SK-N-SH treated with all-trans-retinoic acid at 6 μM for 48 hours (cell line): ENCODE measurements at regions not wholly inside any gene's neighbourhood (a gene's known extent, or its start where the extent isn't known, plus 50 kb on each side); places are given as distances from the start of the nearest gene placed in this dataset.

Experiments
- ATAC-seq: fragments of 200-7000 bp; cut with Tn5 transposase; 3 replicates; pipeline ENCODE4 v1.9.1; 2020; ENCODE audit warnings: mild to moderate bottlenecking, moderate library complexity
- ARNTL ChIP-seq: fragments of 450-650 bp; formaldehyde crosslinking; IDR thresholded peaks from 2 replicates; pipeline ENCODE4 v1.5.0; 2020; ENCODE audit warnings: low read depth, mild to moderate bottlenecking, moderate library complexity, borderline replicate concordance
- BACH2 ChIP-seq: fragments of 250-450 bp; sonication (Bioruptor Pico); IDR thresholded peaks from 2 replicates; pipeline ENCODE4 v1.9.0; 2021; ENCODE audit warnings: mild to moderate bottlenecking, borderline replicate concordance
- CSDC2 ChIP-seq: fragments of 250-450 bp; sonication (Bioruptor Pico); IDR thresholded peaks from 2 replicates; pipeline ENCODE4 v1.5.0; 2020; ENCODE audit warnings: mild to moderate bottlenecking, moderate library complexity
- ESRRG ChIP-seq: fragments of 250-450 bp; sonication (Bioruptor Pico); IDR thresholded peaks from 2 replicates; pipeline ENCODE4 v1.6.1; 2021; ENCODE audit warnings: mild to moderate bottlenecking
- GLIS3 ChIP-seq: fragments of 250-450 bp; sonication (Bioruptor Pico); IDR thresholded peaks from 2 replicates; pipeline ENCODE4 v1.5.0; 2020; ENCODE audit warnings: mild to moderate bottlenecking, moderate library complexity
- ISL1 ChIP-seq: fragments of 250-450 bp; sonication (Bioruptor Pico); IDR thresholded peaks from 2 replicates; pipeline ENCODE4 v2.1.2; 2022; ENCODE audit warnings: mild to moderate bottlenecking, moderate library complexity
- OSR1 ChIP-seq: fragments of 250-450 bp; sonication (Bioruptor Pico); IDR thresholded peaks from 2 replicates; pipeline ENCODE4 v1.8.0; 2022; ENCODE audit warnings: moderate library complexity, mild to moderate bottlenecking, inconsistent platforms
- PPARA ChIP-seq: fragments of 250-450 bp; sonication (Bioruptor Pico); IDR thresholded peaks from 2 replicates; pipeline ENCODE4 v1.5.0; 2020; ENCODE audit warnings: mild to moderate bottlenecking, borderline replicate concordance
- SNAI2 ChIP-seq: fragments of 250-450 bp; sonication (Bioruptor Pico); IDR thresholded peaks from 2 replicates; pipeline ENCODE4 v1.5.0; 2020; ENCODE audit warnings: mild to moderate bottlenecking, moderate library complexity
- TCF4 ChIP-seq: fragments of 250-450 bp; sonication (Bioruptor Pico); IDR thresholded peaks from 2 replicates; pipeline ENCODE4 v1.8.0; 2021; ENCODE audit warnings: mild to moderate bottlenecking, moderate library complexity, borderline replicate concordance
- TOX ChIP-seq: fragments of 250-450 bp; sonication (Bioruptor Pico); IDR thresholded peaks from 2 replicates; pipeline ENCODE4 v1.8.0; 2021; ENCODE audit warnings: mild to moderate bottlenecking, moderate library complexity, borderline replicate concordance
- ZFP3 ChIP-seq: fragments of 250-450 bp; sonication (Bioruptor Pico); IDR thresholded peaks from 2 replicates; pipeline ENCODE4 v1.5.0; 2020; ENCODE audit warnings: mild to moderate bottlenecking, moderate library complexity
- ZFP30 ChIP-seq: fragments of 450-650 bp; formaldehyde crosslinking; IDR thresholded peaks from 2 replicates; pipeline ENCODE4 v1.5.0; 2022; ENCODE audit warnings: mild to moderate bottlenecking, moderate library complexity
- ZNF70 ChIP-seq: fragments of 450-650 bp; formaldehyde crosslinking; IDR thresholded peaks from 2 replicates; pipeline ENCODE4 v1.5.0; 2020; ENCODE audit warnings: mild to moderate bottlenecking, moderate library complexity
- ZNF8 ChIP-seq: fragments of 450-650 bp; formaldehyde crosslinking; IDR thresholded peaks from 2 replicates; pipeline ENCODE4 v1.5.0; 2020; ENCODE audit warnings: mild to moderate bottlenecking, moderate library complexity
- TF ChIP-seq, protein P1 (sequence below): fragments of 250-450 bp; sonication (Bioruptor Pico); IDR thresholded peaks from 2 replicates; pipeline ENCODE4 v1.8.0; 2020; ENCODE audit warnings: mild to moderate bottlenecking, moderate library complexity, borderline replicate concordance
- TF ChIP-seq, protein P2 (sequence below): fragments of 250-450 bp; sonication (Bioruptor Pico); IDR thresholded peaks from 2 replicates; pipeline ENCODE4 v1.5.0; 2020; ENCODE audit warnings: mild to moderate bottlenecking, moderate library complexity
- TF ChIP-seq, protein P3 (sequence below): fragments of 250-450 bp; sonication (Bioruptor Pico); IDR thresholded peaks from 2 replicates; pipeline ENCODE4 v1.5.1; 2020; ENCODE audit warnings: low read depth, mild to moderate bottlenecking, moderate library complexity
- TF ChIP-seq, protein P4 (sequence below): fragments of 250-450 bp; sonication (Bioruptor Pico); IDR thresholded peaks from 2 replicates; pipeline ENCODE4 v1.5.1; 2021; ENCODE audit warnings: mild to moderate bottlenecking, moderate library complexity

DNA sequence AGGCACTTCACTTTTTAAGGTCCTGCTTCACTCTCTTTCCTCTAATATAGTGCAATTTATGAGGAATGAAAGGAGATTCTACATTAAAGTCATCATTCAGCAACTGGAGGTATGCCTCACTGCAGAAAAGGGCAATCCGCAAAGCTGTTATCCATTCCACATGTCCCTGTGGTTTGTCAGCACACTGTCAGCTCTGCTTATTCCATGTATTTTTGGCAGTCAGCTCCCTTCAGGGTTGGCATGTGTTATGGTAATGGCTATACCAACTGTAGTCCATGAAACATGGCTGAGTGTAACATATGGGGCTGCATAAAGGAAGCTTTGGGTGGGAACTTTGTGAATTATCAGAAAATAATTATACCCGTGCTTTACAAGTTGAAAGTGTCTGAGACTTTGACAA, 154.1 kb downstream of the GALC start:
- ATAC-seq = no peak
- TF ChIP-seq, protein P1, sequence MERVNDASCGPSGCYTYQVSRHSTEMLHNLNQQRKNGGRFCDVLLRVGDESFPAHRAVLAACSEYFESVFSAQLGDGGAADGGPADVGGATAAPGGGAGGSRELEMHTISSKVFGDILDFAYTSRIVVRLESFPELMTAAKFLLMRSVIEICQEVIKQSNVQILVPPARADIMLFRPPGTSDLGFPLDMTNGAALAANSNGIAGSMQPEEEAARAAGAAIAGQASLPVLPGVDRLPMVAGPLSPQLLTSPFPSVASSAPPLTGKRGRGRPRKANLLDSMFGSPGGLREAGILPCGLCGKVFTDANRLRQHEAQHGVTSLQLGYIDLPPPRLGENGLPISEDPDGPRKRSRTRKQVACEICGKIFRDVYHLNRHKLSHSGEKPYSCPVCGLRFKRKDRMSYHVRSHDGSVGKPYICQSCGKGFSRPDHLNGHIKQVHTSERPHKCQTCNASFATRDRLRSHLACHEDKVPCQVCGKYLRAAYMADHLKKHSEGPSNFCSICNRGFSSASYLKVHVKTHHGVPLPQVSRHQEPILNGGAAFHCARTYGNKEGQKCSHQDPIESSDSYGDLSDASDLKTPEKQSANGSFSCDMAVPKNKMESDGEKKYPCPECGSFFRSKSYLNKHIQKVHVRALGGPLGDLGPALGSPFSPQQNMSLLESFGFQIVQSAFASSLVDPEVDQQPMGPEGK (CRISPR knock-in tag) = no peak
- TF ChIP-seq, protein P2, sequence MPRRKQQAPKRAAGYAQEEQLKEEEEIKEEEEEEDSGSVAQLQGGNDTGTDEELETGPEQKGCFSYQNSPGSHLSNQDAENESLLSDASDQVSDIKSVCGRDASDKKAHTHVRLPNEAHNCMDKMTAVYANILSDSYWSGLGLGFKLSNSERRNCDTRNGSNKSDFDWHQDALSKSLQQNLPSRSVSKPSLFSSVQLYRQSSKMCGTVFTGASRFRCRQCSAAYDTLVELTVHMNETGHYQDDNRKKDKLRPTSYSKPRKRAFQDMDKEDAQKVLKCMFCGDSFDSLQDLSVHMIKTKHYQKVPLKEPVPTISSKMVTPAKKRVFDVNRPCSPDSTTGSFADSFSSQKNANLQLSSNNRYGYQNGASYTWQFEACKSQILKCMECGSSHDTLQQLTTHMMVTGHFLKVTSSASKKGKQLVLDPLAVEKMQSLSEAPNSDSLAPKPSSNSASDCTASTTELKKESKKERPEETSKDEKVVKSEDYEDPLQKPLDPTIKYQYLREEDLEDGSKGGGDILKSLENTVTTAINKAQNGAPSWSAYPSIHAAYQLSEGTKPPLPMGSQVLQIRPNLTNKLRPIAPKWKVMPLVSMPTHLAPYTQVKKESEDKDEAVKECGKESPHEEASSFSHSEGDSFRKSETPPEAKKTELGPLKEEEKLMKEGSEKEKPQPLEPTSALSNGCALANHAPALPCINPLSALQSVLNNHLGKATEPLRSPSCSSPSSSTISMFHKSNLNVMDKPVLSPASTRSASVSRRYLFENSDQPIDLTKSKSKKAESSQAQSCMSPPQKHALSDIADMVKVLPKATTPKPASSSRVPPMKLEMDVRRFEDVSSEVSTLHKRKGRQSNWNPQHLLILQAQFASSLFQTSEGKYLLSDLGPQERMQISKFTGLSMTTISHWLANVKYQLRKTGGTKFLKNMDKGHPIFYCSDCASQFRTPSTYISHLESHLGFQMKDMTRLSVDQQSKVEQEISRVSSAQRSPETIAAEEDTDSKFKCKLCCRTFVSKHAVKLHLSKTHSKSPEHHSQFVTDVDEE (CRISPR knock-in tag) = no peak
- TF ChIP-seq ZFP3 (CRISPR knock-in tag) = no peak
- TF ChIP-seq, protein P3, sequence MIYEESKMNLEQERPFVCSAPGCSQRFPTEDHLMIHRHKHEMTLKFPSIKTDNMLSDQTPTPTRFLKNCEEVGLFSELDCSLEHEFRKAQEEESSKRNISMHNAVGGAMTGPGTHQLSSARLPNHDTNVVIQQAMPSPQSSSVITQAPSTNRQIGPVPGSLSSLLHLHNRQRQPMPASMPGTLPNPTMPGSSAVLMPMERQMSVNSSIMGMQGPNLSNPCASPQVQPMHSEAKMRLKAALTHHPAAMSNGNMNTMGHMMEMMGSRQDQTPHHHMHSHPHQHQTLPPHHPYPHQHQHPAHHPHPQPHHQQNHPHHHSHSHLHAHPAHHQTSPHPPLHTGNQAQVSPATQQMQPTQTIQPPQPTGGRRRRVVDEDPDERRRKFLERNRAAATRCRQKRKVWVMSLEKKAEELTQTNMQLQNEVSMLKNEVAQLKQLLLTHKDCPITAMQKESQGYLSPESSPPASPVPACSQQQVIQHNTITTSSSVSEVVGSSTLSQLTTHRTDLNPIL = no peak
- no peak for TF ChIP-seq TCF4 (CRISPR knock-in tag)
- no peak for TF ChIP-seq OSR1 (CRISPR knock-in tag)
- TF ChIP-seq CSDC2 (CRISPR knock-in tag) = no peak
- TF ChIP-seq ZFP30 (CRISPR knock-in tag) = no peak
- TF ChIP-seq, all 23 proteins: peak for 0

DNA sequence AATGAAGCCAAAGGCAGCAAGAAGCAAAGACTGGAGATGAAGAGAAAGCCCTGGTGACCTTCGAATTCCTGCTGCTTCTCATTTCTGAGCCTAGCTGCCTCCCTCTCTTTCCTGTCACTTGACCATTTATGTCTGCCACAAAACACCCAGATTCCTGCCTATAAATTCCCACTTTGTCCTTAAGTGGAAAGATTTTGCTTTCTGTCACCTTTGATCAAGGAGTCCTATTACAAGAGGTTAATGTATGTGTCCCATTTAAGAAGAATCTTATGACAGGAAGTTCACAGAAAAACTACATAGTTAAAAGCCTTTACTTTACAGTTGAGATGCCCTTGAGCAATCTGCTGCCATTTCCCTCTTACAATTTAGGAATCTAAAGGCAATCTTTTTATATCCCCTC, 155.7 kb downstream of the GALC start:
- ATAC-seq = no peak
- TF ChIP-seq ZNF8 (CRISPR knock-in tag) = no peak
- TF ChIP-seq GLIS3 (CRISPR knock-in tag) = no peak
- TF ChIP-seq ISL1 (CRISPR knock-in tag) = no peak
- no peak for TF ChIP-seq OSR1 (CRISPR knock-in tag)
- TF ChIP-seq ESRRG (CRISPR knock-in tag) = no peak
- TF ChIP-seq TCF4 (CRISPR knock-in tag) = no peak
- no peak for TF ChIP-seq ZNF70 (CRISPR knock-in tag)

DNA sequence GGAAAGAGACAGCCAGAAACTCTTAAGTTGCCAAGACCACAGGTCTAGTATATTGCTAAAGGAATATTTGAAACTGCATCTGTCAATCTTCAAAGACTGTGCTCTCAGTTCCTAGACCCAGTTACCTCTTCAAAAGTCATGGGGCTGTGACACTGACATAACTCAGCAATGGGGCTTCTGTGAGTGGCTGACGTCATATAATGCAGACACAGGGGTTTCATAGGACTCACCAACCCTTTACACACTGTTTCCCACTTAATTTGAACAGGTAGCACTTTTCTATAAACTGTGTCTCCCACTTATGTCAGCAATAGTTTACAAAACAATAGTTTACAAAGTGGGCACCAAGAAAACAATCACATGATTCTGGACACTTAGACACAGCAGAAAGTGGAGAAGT, 158.4 kb downstream of the GALC start:
- ATAC-seq = no peak
- no peak for TF ChIP-seq BACH2
- TF ChIP-seq ZNF70 (CRISPR knock-in tag) = no peak
- no peak for TF ChIP-seq TOX (CRISPR knock-in tag)
- TF ChIP-seq ARNTL = no peak
- TF ChIP-seq, protein P3 = no peak

DNA sequence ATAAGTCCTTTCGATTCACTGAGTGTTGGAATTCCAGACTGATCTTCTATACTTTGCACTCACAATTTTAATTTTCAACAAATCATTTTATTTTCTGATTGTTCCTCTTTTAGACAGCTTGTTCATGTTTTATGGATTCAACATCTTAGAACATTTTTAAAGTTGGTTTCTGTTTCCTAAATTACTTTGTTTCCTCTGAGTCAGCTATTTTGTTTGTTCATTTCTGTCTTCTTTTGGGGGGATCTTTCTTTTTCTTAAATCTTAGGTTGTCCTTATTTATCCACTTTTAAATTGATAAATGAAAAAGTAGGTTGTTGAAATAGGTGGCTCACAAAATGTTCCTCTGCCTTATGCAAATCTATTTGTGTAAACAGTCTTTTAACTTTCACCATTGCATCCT, 160.0 kb downstream of the GALC start:
- no peak for TF ChIP-seq SNAI2 (CRISPR knock-in tag)
- no peak for TF ChIP-seq ZNF70 (CRISPR knock-in tag)
- ATAC-seq = no peak

DNA sequence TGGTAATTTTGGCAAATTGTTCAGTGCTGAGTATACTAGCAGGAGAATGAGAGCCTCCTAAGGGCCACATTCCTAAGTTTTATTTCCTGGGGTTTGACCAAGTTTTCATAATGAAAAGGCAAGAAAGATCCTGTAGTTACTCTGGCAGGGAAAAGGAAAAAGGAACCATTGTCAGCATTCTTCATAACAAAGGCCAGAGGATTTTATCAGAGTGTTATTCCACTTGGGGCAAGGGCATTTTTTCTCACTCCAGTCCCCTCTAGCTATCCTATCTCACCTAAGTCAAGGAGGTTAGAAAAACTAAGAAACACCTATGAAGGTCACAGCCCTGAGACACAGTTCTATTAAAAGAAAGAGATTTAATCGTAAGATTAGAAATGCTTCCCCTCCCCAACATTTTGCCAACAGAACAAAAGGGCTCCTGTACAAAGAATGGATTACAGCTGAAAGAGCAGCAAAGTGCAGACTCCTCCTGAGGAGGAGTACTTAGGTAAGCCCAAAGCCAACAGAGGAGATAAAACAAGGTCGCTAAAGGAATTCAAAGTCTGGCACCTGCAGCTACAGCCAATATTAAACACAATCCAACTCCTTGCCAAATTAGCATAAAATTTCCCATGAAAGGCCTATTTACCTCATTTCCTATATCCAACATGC, 162.4 kb downstream of the GALC start:
- ATAC-seq = no peak
- TF ChIP-seq GLIS3 (CRISPR knock-in tag) (no peak), TOX (CRISPR knock-in tag) (no peak), TCF4 (CRISPR knock-in tag) (no peak), ZFP30 (CRISPR knock-in tag) (no peak), CSDC2 (CRISPR knock-in tag) (no peak), ZFP3 (CRISPR knock-in tag) (no peak), ZNF8 (CRISPR knock-in tag) (no peak), PPARA (CRISPR knock-in tag) (no peak), BACH2 (no peak)
- TF ChIP-seq, protein P3 = no peak
- TF ChIP-seq, protein P4, sequence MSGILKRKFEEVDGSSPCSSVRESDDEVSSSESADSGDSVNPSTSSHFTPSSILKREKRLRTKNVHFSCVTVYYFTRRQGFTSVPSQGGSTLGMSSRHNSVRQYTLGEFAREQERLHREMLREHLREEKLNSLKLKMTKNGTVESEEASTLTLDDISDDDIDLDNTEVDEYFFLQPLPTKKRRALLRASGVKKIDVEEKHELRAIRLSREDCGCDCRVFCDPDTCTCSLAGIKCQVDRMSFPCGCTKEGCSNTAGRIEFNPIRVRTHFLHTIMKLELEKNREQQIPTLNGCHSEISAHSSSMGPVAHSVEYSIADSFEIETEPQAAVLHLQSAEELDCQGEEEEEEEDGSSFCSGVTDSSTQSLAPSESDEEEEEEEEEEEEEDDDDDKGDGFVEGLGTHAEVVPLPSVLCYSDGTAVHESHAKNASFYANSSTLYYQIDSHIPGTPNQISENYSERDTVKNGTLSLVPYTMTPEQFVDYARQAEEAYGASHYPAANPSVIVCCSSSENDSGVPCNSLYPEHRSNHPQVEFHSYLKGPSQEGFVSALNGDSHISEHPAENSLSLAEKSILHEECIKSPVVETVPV (CRISPR knock-in tag) = no peak
- TF ChIP-seq, protein P2 (CRISPR knock-in tag) = no peak
